PFSK-1 (cell line): ENCODE measurements at regions not wholly inside any gene's neighbourhood (a gene's known extent, or its start where the extent isn't known, plus 50 kb on each side); places are given as distances from the start of the nearest gene placed in this dataset.

Experiments
- POLR2AphosphoS5 ChIP-seq: IDR thresholded peaks from 2 replicates; pipeline ENCODE4 v1.6.1; 2012; ENCODE audit warnings: low read depth, mild to moderate bottlenecking, control low read depth, low read length, moderate library complexity
- REST ChIP-seq, 2 experiments: IDR thresholded peaks; 2 replicates each; pipeline versions ENCODE4 v1.6.1 to v1.8.0; 2011 to 2012; ENCODE audit warnings: low read depth in 2 of 2, low read length in 2 of 2, control low read depth in 1 of 2, inconsistent platforms in 1 of 2, mild to moderate bottlenecking in 1 of 2, moderate library complexity in 1 of 2; ENCODE audit not compliant: insufficient read depth in 1 of 2
- SIN3A ChIP-seq: IDR thresholded peaks from 2 replicates; pipeline ENCODE4 v1.6.1; 2012; ENCODE audit warnings: mild to moderate bottlenecking, low read length, moderate library complexity, borderline replicate concordance; ENCODE audit not compliant: insufficient read depth
- TAF1 ChIP-seq: IDR thresholded peaks from 2 replicates; pipeline ENCODE4 v1.6.1; 2012; ENCODE audit warnings: low read length, control low read depth, borderline replicate concordance; ENCODE audit not compliant: insufficient read depth

DNA sequence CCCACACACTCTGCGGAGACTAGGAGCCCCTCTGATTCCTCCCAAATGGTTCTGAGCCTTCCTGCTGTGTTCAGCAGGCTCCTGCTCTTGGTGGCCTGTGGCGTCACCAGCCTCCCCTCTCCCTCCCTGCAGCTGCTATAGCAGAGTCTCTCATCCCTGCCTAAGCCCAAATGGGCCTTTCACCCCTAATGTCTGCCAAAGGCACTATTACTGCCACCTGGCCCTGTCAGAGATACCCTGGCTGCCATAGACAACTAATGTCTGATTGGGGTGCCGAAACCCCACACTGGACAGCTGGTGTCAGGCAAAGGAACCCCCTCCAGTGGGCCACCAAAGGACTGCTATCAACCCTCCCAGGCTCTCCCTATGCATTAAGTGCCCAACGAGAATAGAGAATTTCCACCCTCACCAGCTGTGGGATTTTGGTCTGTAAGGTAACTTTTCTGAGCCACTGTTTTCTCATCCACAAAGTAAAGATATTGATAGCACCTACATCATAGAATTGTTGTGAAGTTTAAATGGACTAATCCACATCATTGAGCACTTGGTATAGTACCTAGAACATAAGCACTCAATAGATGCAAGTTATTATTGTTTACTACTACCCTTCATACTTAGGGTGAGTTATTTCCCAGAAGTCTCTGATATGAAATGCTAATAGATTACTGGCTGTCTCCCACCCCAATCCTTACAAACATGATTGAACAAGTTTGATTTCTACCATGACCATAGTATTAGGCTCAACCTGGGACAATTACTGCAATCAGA lies 421.3 kb downstream of the MID1IP1 start:
- no peak for TF ChIP-seq POLR2AphosphoS5
- no peak for TF ChIP-seq REST (IDR thresholded peaks at IDR 0.05; ENCODE audit: insufficient read depth in 1 of 2, low read depth in 2 of 2, low read length in 2 of 2)
- TF ChIP-seq TAF1 = no peak
- no peak for TF ChIP-seq SIN3A
